DMS79 (cell line): ENCODE measurements at regions not wholly inside any gene's neighbourhood (a gene's known extent, or its start where the extent isn't known, plus 50 kb on each side); places are given as distances from the start of the nearest gene placed in this dataset.

Source experiments
- DNase-seq: peaks from one replicate; lab custom pipeline; 2025; lab: John Stamatoyannopoulos, UW

DNA sequence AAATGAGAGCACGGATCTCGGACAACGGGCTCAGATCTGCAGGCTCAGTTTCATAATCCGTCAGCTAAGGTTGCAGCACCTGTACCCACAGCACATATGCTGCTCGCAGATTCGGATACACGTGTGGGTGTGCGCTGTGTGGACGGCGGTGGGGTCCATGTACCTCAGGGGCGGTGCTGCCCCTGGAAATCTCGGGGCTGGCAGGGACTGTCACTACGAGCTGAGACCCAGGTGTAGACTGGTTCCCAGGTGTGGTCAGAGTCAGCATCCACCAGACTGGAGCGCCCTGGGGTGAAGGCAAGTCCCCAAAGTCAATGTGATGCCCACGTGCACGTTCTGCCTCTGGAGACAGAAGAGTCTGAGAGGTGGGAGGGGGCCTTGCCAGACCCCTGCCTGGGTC lies 989.3 kb downstream of the BRD1 start:
- DNase-seq, result no peak

DNA sequence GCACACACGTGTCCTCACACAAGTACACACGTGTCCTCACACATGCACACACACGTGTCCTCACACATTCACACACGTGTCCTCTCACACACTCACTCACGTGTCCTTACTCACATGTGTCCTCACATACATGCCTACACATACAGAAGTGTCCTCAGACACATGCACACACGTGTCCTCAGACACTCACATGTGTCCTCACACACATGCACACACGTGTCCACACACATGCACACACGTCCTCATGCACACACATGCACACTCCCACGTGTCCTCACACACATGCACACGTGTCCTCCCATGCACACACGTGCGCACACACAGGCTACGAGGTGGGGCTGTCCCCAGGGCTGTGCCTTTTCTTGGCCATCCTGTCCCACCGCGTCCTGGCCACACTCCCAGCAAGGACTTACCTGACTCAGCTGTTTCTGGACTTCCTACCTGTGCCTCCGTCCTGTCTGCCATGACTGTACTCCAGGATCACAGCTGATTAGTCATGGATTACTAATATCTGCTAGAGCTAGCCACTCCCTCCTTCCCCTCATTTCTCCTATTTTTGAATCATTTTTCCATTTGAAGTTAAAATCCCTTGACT lies 990.2 kb downstream of the BRD1 start:
- DNase-seq, result no peak

DNA sequence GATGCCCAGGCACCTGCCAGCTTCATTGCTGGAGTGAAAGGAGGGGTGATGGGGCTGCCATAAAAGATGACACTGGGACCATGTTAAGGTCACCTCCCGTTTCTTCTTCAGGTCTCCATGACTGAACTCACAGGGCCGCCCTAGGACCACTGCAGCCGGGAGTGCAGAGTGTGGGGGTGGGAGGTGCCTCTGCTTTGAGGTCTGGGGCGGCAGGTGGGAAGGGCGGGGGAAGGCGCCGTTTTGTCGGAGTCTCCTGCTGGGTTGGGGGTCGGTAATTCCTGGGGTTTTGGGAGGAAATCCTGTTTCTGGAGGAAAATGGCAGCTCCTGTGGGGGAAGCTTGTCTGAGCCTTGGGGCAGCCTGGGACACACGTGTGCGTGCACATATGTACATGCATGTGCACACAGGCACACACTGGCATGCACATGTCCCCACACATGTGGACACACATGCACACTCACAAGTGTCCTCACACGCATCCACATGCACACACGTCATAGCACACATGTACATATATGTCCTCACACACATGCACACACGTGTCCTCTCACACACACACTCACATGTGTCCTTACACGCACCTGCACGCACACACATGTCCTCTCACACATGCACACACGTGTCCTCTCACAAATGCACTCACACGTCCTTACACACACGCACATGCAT lies 990.9 kb downstream of the BRD1 start:
- no peak for DNase-seq

DNA sequence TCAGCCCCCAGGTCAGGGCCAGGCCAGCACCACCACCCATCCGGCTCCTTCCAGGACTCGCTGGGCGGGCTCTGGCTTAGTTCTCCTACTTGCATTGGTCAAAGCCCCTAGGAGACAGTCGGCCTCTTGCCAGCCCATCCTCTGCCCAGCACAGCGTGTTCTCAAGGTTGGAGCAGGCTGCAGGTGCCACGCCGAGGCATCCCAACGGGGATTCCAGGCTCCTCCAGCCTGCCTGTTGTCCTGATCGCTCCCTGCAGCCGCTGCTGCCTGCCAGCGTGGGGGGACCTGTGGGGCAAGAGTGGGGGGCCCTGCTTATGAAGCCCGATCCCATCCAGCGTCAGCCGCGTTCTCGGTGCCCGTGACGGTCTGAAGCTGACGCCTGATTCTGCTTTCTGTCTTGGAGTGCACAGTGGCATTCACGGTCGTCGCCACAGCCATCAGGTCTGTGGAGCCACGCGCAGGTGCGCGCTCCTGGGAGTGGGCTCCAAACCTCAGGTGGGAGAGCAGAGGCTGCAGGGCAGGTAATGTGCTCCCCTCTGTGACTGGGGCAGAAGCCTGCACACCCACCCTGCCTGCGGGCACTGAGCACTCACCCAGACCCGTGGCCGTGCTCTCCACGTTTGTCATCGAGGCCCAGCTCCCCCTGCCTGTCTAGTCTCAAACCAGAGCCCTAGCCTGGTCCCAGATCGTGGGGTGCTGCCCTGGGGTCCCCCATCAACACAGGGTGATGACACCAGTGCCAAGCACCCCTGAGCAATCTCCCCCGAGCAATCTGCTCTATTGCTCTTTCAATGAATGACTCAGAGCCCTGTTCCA lies 991.6 kb downstream of the BRD1 start:
- DNase-seq, result no peak

DNA sequence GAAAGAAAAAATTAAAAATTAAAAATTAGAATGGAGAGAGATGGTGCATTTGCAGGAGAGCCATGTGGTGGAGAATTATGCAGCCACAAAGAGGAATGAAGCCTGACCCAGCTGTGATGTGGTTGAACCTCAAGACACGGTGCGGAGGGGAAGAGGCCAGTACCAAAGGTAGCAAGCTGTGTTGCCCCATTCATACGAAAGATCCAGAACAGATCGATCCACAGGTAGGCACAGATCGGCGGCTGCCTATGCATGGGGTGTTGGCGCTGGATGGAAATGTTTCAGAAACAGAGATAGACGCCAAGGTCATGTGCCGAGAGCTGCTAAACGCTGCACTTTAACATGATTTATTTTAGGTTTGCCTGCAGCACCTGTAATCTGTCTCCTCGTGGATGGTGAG lies 992.3 kb downstream of the BRD1 start:
- no peak for DNase-seq

DNA sequence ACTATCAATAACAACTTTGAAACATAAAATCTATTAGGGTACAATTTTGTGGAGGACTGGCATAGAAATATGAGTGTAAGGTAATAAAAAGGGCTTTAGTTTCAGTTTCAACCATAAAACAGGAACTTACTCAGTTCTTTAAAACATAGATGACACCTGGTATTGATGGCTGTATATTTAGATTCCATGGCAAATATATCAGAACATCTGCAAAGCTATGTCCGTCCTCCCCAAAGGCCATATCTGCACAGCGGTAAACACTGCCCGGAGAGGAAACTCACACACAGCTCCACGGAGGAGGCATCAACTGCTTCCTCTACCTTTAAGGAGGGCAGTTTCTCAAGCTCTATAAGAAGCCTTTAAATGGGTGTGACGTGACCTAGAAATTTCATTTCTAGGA lies 993.3 kb downstream of the BRD1 start:
- no peak for DNase-seq

DNA sequence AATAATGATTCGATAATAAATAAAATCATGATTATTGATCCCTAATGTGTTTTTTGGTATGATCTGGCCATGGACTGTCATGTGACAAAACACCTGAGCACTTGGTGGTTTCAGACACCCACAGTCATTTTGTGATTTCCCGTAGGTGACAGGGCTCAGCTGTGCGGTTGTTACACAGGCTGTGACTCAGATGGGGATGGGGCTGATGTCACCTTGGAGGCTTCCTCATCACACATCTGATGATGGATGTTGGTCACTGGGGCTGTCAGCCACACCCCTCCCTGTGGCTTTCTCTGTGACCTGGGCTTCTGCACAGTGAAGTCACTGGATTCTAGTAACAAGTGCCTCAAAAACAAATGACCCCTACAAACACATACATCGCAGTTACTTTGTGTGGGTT lies 995.1 kb downstream of the BRD1 start:
- no peak for DNase-seq

DNA sequence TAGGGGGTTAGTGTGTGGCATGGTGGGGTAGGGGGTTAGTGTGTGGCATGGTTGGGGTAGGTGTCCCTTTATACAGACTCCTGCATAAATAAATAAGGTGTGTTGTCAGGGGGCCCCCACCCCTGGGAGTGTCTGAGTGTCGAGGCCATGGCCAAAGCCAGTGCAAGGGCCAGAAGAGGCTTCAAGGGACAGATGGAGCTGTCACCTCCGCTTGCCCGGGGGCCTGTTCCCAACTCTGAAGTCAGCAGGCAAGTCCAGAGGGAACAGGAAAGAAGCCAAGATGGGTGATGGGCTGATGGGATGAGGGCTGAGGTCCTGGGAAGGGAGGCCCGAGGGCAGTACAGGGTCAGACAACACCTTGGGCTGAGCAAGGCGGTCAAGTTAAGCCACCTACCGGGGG lies 997.8 kb downstream of the BRD1 start:
- no peak for DNase-seq

DNA sequence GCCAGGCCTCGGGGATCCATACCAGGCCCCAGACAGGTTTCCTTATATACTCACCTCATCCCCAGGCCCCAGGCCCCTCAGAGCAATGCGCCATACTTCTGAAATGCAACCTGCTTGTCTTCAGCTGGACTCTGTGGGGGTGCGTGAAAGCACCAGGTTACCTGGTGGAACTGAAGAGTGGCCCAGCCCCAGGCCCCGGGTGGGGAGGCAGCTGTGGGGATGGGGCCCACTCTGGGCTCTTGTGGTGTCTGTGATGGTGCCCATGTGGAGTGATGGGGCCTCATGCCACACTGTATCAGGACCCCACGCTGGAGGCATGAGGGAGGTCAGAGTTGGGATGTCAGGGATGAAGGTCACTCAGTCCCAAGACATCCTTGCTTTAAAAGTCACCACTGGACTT lies 999.0 kb downstream of the BRD1 start:
- DNase-seq, result no peak

DNA sequence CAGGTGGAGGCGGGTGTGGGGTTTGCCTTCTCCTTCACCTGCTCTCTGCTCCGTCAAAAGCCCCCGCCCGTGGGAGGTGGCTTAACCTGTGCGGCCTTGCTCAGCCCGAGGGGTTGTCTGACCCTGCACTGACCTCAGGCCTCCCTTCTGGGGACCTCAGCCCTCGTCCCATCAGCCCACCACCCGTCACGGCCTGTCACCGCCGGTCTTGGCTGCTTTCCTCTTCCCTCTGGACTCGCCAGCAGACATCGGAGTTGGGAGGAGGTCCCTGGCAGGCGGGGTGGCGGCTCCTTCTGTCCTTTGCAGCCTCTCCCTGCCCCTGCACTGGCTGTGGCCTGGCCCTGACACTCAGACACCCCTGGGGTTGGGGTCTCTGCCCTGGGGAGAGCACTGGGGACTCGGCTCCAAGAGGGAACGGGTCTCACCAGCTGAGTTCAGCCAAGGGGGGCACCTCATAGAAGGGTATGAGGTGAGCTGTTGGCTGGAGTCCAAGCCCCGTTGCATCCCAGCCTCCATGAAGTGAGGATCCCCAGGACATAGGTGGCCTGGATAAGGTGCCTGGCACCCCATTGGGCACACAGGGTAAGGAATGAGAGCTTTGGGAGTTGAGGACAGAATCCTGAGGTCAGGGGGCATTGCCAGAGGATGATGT lies 999.6 kb downstream of the BRD1 start:
- DNase-seq, result peak; percentile 58

DNA sequence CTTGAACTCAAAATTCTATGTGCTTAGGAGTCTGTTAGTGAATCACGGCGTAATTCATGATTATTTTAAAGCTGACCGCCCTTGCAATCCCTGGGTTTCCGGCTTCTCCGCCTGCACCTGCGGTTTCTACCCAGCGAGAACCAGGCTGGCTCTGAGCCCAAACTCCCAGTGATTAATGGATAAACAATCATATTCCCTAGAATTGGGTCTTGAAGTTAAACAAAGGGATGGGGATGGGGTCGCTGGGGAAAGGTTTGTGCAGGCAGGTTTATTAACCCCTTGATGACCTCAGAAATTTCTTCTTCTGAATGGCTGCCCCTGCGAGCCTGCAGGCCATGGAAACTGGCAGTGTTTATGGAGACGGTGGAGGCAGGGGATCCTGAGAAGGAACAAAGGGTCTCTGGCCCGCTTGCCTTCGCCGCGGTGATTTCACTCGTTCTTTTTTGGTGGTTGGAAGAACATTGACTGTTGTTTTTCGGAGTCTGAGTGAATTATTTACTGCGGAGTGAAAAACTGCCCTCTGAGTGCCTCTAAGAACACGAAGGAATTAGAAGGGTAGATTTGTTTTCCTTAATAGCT lies 1000.3 kb downstream of the BRD1 start:
- peak; percentile 49 for DNase-seq

DNA sequence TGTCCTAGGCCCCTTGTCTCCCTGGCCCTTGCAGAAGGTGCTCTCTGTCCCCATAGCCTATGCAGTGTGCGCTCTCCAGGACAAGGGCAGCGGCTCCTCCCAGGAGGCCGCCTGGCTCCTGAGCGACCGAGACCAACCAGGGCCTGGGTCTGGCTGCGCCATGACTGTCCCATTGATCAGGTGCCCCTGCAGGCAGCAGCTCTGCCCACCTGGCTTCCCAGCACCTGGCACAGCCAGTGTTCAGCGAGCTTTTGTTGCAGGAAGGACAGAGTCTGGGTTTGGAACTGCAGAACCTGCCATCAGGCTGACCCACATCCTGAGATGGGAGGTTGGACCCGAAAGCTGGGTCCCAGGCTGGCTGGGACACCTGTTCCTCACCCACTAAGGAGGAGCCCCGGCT lies 1001.1 kb downstream of the BRD1 start:
- DNase-seq, result no peak

DNA sequence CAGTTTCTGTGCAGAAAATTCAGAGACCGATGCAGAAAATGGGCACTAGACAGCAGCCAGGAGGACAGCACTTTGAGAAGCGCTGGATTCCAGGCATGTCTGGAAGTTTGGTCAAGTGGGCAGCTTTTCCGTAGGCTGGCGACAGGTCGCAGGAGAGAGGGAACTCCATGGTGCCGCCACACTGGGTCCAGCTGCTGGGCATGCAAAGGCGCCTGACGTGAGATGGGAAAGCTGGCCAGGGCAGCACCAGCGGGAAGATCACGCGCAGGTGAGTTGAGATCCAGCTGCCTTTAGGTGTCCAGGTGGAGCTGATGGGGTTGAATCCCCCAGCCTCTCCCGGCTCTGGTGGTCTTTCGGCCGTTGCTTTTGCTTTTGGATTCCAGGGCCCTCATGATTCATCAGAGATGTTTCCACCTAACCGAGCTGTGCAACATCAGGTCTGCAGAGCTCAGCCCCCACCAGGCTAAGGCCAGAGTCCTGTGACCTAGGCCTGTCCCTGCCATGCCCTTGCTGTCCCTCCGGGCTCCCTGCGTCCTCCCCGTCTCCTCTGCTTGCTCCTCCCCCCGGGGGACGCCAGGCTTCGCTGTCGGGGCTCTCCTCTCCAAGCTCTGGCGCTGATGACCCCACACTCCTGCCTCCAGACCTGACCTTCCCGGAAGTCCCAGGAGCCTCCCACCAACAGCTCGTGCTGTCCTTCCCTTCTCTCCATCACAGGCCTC lies 1001.7 kb downstream of the BRD1 start:
- no peak for DNase-seq

DNA sequence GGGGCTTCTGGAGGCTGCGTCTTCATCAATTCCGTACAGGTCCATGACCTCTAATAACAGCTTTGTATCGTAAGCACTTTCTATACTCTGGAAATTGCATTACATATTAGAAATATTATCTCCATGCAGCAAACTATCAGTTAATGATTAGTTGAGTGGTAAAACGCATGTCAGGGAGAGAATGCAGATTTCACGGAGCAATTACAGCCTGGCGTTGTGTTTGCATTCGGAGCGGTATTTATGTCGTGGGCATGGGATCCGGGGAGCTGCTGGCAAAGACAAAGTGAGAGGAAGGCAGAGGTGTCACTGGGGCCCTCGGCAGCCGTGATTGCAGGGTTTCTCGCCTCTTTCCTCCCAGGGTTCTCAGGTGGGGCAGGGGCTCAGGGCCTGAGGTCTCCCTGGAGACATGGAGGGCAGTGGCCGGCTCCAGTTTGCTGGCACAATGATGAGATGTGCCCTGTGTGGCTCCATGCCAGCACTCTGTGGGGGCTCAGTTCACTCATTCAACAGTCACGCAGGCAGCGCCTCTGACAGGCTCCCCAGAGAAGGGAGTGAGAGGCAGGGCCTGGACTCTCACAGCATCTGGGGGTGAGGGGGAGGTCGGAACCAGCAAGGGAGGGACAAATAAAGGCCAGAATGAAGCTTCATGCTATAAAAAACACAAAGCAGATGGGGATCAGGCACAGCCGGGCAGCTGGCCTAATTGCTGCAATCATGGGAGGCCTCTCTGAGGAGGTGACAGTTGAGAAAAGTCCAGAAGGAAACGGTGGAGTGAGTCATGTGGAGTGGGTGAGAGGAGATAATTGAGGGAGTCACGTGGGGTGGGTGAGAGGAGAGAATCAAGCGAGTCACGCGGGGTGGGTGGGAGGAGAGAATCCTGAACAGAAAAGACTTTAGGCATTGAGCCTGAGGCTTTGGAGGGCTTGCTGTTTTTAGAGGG lies 1002.7 kb downstream of the BRD1 start:
- peak; percentile 6 for DNase-seq

DNA sequence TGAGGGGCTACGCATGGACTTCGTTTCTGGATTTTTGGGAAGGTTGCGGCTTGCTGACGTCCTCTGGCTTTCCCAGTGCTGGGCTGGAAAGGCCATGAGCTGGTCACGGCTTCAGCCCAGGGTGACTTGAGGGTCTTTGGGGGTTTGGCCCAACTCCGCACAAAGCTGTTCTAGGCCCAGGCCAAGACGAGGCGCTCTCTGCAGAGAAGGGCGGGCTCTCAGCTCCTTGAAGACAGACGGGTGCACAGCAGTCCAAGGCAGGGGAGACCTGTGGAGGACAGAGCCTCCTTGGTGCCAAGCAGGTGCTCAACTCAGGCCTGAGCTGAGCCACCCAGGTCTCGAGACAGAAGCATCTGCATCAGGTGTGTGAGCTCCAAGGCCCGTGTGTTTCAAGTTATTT lies 1003.7 kb downstream of the BRD1 start:
- no peak for DNase-seq

DNA sequence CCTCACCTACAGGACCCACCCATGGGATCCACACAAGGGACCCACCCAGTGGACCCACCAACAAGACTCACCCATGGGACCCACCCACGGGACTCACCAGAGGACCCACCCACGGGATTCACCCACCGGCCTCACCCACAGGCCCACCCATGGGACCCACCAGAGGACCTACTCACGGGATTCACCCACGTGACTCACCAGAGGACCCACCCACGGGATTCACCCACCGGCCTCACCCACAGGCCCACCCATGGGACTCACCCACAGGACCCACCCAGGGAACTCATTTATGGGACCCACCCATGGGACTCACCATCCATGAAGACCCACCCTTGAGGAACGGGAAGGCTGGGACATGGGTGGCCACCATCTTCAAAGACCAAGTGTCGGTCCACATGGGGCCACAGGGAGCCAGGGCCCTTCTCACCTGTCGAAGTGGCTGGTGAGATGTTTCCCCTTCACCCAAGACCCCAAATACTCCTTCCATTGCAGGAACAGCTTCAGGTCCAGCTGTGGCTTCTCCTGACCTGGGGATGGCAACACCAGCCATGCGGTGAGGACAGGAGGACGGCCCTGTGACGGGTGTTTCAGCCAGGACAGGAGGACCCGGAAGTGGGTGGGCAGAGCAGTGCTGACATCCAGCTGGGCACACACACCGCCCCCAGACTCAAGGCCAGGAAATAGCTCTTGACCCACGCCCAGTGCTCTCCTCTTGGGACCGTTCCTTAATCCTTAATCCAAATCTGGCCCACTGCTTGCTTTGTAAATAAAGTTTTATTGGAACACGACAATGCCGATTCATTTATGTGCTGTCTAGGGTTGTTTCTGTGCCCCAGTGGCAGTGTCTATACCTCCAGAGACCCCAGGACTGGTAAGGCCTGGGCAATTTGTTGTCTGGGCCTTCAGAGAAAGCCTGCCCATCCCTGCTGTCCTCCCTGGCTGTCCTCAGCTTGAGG lies 1005.1 kb downstream of the BRD1 start:
- DNase-seq, result no peak

DNA sequence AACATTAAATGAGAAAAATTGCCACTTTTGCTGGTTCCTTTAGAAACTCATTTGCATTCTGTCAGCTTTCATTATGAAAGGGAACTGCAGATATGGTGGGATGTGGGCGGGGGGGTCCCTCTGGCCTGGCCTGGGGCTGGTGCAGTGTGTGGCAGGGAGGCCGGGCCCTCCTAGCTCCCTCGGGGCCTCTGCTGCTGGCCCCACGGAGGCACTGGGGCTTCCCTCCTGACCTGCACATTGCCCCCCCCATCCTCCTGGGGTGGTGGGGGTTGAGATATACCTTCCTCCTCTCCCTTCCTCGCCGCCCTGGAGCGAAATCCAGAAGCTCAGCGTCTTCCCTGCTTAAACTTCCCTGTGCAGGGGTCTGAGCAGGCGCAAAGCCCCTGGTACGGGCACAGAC lies 1005.9 kb downstream of the BRD1 start:
- DNase-seq, result no peak

DNA sequence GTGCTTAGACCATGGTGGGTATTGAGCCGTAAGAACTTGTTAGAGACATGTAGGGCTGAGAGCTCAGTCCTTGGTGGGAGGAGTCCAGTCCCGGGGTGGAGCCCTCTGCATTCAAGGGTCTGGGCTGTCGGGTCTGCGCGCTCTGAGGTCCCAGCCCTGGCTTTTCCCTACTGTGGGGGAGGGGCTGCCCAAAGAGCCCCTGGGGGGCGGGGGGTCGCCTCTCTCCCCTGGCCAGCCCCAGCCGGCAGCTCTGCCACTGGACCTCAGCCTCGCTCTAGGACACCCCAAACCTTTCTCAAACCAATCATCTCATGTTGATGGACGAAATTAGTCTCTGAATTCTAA lies 1006.4 kb downstream of the BRD1 start:
- DNase-seq, result no peak

DNA sequence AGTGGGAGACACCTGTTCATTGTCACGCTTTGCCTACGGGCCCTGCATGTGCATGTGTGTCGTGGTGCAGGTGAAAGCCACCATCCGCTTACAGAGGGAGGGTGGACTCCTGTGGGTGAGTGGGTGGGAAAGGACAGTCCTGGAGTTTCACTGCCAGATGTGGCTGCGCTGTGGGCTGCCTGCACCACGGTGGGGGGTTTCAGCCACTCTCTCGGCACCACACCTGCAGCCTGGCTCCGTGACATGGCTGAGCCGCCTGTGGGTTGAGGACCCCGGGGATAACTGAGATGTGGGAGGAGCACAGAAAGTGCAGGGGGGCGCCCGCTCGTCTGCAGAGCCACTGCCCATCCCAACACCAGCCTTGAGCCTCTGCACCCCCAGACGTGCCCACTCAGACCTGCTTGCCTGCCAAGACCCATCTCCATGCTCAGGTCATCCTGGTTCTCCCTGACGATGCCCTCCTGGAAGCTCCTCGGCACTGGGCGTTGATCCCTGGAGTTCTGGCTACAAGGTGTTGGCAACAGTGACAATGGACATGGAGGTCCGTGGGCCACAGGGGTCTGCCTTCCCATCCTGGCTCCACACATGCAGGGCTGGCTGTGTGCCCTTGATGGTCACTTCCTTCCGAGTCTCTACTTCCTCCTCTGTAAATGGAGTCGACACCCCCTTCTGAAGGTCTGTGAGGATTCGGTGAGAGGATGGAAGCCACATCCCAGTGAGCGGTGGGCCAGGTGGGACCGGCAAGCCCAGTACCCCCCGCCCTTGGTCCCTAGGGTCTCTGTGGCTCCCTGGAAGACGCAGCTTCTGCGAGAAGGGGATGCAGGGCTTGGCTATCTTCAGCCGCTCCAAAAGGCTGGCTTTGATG lies 1007.0 kb downstream of the BRD1 start:
- DNase-seq, result no peak
